Chondrocyte (in vitro differentiated cells): ENCODE measurements at regions not wholly inside any gene's neighbourhood (a gene's known extent, or its start where the extent isn't known, plus 50 kb on each side); places are given as distances from the start of the nearest gene placed in this dataset.

Experiments
- DNase-seq: peaks from one replicate; pipeline ENCODE4 v3.0.0; 2021; ENCODE audit warnings: mixed read lengths, low spot score
- H3K27ac Mint-ChIP-seq: one replicate; pipeline ENCODE4 v1.8.0; 2021; ENCODE audit warnings: mild to moderate bottlenecking, moderate library complexity, mixed read lengths; ENCODE audit not compliant: unreplicated experiment
- H3K27me3 Mint-ChIP-seq: 2 replicates; pipeline ENCODE4 v1.8.0; 2021; ENCODE audit warnings: low read depth, mixed read lengths
- H3K36me3 Mint-ChIP-seq: 2 replicates; pipeline ENCODE4 v1.8.0; 2021; ENCODE audit warnings: low read depth, mixed read lengths
- H3K4me1 Mint-ChIP-seq: 2 replicates; pipeline ENCODE4 v1.8.0; 2021; ENCODE audit warnings: low read depth, mild to moderate bottlenecking, mixed read lengths
- H3K4me3 Mint-ChIP-seq: one replicate; pipeline ENCODE4 v1.8.0; 2021; ENCODE audit warnings: mild to moderate bottlenecking, moderate library complexity, mixed read lengths; ENCODE audit not compliant: unreplicated experiment
- H3K9me3 Mint-ChIP-seq: 2 replicates; pipeline ENCODE4 v1.8.0; 2021; ENCODE audit warnings: low read depth, mixed read lengths
- TF ChIP-seq, protein P1 (sequence below): fragments of 200-600 bp; sonication (generic); IDR thresholded peaks from 2 replicates; pipeline ENCODE4 v1.5.0; 2021; ENCODE audit warnings: antibody characterized with exemption, mild to moderate bottlenecking, moderate library complexity

DNA sequence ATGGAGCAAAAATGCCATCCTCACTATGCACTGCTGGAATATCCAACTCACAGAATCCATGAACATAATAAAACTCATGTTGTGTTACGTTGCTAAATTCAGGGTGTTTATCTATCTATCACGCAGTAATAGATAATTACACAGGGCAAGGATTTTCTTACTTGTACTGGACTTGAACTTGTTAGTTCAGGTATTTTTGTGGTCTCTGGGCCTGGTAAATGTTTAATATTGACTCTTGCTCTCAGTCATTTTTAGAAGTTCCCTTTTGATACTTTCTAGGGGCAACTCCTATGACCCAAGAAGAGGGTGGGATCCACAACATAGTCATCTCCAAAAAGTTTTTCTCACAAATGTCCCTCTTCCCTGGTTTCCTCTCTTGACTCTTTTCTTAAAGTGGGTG, 522.4 kb upstream of the IGFBP7 start:
- no peak for DNase-seq
- Mint-ChIP-seq H3K27me3 (peaks cover 12% of the 10 kb centered on the region), H3K36me3 (no peaks in the 10 kb centered on the region), H3K4me1 (no peaks in the 10 kb centered on the region), H3K27ac (no peak overlapping the region), H3K4me3 (no peak overlapping the region), H3K9me3 (no peaks in the 10 kb centered on the region)
- TF ChIP-seq, protein P1, sequence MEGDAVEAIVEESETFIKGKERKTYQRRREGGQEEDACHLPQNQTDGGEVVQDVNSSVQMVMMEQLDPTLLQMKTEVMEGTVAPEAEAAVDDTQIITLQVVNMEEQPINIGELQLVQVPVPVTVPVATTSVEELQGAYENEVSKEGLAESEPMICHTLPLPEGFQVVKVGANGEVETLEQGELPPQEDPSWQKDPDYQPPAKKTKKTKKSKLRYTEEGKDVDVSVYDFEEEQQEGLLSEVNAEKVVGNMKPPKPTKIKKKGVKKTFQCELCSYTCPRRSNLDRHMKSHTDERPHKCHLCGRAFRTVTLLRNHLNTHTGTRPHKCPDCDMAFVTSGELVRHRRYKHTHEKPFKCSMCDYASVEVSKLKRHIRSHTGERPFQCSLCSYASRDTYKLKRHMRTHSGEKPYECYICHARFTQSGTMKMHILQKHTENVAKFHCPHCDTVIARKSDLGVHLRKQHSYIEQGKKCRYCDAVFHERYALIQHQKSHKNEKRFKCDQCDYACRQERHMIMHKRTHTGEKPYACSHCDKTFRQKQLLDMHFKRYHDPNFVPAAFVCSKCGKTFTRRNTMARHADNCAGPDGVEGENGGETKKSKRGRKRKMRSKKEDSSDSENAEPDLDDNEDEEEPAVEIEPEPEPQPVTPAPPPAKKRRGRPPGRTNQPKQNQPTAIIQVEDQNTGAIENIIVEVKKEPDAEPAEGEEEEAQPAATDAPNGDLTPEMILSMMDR: no peak

DNA sequence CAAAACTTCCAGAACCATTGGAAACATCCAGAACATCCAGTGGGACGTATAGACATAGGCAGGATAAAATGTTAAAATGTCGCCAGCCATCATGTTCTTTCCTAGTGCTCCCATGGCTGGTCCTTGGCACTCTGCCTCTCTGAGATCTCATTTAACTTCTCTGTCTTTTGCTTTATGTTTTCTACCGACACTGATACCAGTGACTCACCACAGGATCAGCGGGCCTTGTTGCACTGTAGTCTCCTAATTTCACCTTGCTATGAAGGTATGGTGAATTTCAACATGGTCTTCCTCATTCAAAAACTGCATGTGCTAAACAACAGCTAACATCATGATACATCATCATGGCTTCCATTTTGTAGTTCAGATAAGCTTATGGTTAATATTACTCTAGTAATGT, 521.0 kb upstream of the IGFBP7 start:
- Mint-ChIP-seq H3K27me3 (peaks cover 9% of the 10 kb centered on the region), H3K9me3 (no peaks in the 10 kb centered on the region), H3K4me3 (no peak overlapping the region), H3K27ac (no peak overlapping the region), H3K36me3 (no peaks in the 10 kb centered on the region), H3K4me1 (no peaks in the 10 kb centered on the region)
- no peak for DNase-seq
- TF ChIP-seq, protein P1: no peak

DNA sequence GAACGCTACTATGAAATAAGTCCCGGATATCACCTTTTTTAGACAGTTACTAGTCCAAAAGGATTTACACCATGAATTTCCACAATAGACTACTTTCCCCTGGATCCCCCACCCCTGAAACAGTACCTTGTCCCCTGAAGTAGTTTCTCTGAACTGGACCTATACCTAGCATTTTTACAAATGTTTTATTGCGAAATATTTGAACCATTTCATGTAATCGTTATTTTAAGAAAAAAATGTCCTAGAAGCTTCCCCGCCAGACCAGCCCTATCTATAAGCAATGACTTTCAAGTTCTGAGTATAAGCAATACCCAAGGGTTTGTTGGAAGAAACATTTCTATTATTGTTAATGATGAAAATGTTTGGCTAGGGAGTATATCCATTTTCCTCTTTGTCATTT, 517.8 kb upstream of the IGFBP7 start:
- H3K27ac Mint-ChIP-seq: no peak overlapping the region
- peaks cover 9% of the 10 kb centered on the region for H3K27me3 Mint-ChIP-seq

DNA sequence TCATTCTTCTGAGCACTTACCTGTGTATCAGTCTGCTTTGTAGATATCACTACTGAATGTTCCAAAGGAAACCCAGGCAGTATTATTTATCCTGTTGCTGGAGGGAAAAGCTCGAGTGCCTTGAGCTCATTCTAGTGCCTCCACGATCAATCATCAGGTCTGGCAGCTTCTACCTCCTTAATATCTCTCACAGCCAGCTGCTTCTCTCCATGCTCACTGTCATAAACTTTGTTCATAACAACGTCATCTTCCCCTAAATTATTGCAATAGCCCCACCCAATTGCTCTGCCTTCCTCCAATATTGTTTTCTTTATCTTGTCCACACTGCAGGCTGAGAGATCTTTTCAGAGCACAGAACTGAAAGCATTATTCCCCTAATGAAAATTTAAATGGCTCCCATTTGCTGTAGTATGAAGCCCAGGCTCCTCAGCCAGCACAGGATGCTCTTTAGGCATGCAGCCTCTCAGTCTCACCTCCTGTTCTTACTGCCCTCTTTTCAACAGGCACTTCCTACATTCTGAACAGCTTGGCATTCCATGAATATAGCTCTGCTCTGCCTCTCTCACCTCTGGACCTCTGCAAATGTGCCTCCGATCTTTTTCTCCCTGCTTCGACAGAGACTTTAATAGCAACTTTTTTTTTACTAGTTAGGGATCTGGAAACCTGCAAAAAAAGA, 504.2 kb upstream of the IGFBP7 start:
- Mint-ChIP-seq H3K27ac (no peak overlapping the region), H3K4me1 (no peaks in the 10 kb centered on the region), H3K4me3 (no peak overlapping the region), H3K27me3 (peaks cover 14% of the 10 kb centered on the region), H3K9me3 (no peaks in the 10 kb centered on the region), H3K36me3 (no peaks in the 10 kb centered on the region)
- no peak for DNase-seq
- TF ChIP-seq, protein P1: no peak

More for the DNA sequence above, 517.8 kb upstream of the IGFBP7 start:
- H3K9me3 Mint-ChIP-seq: peaks cover 9% of the 10 kb centered on the region
- no peaks in the 10 kb centered on the region for H3K36me3 Mint-ChIP-seq
- no peaks in the 10 kb centered on the region for H3K4me1 Mint-ChIP-seq
- TF ChIP-seq, protein P1: no peak
- no peak for DNase-seq
- H3K4me3 Mint-ChIP-seq: no peak overlapping the region

DNA sequence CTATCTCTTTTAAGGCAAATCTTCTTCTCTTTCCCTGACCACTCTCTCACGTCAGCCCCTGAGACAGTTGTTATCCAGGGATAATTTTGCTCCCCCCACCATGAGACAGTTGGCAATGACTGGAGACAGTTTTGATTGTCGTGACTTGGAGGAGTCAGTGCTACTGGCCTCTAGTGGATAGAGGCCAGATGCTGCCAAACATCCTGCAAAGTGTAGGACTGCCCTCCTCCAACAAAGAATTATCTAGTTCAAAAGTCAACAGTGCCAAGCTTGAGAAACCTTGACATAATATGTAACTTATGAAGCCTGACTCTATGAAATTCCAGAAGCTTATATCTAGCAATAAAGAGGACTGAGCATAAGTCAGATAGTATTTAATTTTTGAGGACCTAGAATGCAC, 502.1 kb upstream of the IGFBP7 start:
- H3K27ac Mint-ChIP-seq: no peak overlapping the region
- DNase-seq: no peak
- no peak overlapping the region for H3K4me3 Mint-ChIP-seq
- TF ChIP-seq, protein P1: peak; percentile 33
- no peaks in the 10 kb centered on the region for H3K9me3 Mint-ChIP-seq
- H3K36me3 Mint-ChIP-seq: no peaks in the 10 kb centered on the region
- peaks cover 16% of the 10 kb centered on the region for H3K27me3 Mint-ChIP-seq
- H3K4me1 Mint-ChIP-seq: no peaks in the 10 kb centered on the region
